HG03432 (cell line): ENCODE measurements at regions not wholly inside any gene's neighbourhood (a gene's known extent, or its start where the extent isn't known, plus 50 kb on each side); places are given as distances from the start of the nearest gene placed in this dataset.

ENCODE experiments used
- ATAC-seq: cut with Tn5 transposase; IDR thresholded peaks from one replicate; pipeline ENCODE4 v1.9.1; 2021; ENCODE audit warnings: mild to moderate bottlenecking, moderate library complexity; ENCODE audit not compliant: unreplicated experiment

DNA sequence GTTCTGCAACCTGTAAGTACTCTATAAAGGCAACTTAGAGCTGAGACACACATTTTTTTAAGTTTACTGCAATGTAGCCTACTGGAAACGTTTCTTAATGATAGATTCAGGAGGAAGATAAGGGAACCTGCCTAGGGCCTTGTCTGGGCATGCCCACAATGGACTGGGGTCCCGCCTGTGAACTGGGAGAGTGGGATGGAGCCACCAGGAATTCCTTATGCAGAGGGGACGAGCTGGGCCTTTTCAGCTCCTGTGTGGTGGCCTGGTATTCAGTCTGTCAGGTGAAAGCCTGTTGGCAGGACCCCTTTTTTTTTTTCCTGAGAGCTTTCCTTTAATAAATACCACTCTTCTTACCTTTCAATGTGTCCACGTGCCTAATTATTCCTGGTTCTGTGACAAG, 384.4 kb upstream of the ZWINT start:
- no peak for ATAC-seq

DNA sequence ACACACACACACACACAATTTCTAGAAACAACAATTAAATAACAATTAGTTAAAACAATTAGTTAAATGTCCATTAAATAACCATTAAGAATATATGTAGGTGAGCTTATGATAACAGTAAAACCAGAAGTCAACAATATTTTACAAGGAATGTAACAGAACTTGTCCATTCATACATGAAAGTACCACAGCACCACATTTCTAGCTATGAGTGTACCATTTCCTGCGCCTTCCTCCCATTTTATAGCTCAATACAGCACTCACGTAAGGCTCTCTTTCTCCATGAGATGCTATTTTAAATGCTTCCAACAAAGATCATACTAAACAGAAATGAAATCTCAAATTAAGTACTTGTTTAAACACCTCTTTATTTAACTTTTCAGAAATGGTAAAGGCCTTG, 367.3 kb upstream of the ZWINT start:
- ATAC-seq = peak; percentile 64

GRCh38 chr10:56722912-56723311, 361.9 kb upstream of the ZWINT start:
- no peak for ATAC-seq

DNA sequence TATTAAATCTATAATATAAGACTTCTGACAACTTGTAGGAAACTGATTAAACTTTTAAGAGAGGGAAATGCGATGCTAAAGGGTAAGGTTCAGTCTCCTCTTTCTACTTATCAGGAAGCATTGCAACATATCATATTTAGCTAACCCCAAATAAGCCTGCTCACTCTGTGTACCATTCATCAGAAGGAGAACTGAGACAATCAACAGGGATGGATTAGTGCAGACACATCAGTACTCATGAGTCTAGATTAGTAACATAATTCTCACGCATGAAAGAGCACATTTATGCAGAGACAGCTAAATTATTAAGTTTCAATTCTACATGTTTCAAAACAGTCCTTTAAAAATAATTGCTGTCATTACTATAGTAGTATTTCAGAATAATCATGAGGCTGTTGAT, 354.2 kb upstream of the ZWINT start:
- no peak for ATAC-seq

DNA sequence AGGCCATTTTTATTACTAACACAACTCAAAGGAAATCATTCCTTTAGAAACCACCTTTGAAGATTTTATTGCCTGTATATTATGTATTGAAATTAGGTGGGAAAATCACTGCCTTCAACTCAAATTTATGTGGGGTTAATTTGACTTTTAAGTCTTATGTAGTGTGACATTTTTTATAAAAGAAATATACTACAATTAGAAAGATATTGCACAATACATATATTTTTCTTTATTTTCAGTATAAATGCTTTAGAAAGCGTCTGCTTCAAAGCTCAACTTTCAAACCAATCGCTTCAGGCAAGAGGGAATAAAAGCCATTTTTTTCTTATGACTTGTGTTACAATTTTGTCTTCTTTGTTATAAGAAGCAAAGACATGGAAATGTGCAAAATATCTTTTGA, 337.4 kb upstream of the ZWINT start:
- ATAC-seq = no peak

DNA sequence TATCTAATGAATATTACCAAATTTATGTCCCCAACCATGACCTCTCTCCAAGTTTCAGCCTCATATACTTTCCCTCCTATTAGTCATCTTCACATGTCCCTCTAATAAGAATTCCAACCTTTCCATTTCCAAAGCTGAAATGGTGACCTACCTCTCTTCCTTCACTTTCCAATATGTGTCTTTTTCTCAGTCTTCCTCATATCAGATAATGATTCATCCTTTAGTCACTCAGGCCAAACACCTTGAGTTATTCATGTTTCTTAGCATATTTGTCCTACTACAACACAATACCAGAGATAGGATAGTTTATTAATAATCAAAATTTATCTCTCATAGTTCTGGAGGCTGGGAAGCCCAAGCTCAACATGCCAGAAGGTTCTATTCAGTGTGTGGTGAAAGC, 318.5 kb upstream of the ZWINT start:
- no peak for ATAC-seq

DNA sequence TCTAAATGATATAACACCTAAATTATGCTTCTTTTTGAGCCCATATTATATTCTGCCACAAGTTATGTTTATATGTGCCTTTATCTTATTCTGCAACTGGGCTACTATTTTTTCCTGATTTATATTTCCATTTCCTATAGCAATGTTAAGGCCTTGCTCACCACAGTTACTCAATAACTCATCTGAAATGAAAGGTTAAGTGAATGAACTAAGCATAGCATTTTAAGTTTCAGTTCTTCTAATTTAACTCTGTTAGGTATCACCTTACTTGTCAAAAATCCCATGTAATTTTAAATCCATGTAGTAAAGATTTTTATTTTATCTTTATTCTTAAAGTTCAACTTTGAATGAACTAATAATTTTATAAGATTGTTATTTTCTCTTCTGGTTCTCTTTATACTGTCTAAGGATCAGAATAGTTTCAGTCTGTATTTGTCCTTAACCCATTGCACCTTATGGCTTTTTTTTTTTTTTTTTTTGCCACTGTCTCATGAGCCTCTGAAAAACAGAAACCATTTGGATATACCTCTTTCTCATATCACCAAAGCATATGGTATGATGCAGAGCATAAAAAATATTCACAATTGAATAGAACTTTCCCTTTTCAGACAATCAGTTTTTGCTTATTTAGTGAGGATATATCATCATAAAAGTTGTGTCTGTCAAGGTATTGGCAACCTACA, 301.8 kb upstream of the ZWINT start:
- ATAC-seq = peak; percentile 97

GRCh38 chr10:56653289-56653688, 292.2 kb upstream of the ZWINT start:
- ATAC-seq = peak; percentile 72

DNA sequence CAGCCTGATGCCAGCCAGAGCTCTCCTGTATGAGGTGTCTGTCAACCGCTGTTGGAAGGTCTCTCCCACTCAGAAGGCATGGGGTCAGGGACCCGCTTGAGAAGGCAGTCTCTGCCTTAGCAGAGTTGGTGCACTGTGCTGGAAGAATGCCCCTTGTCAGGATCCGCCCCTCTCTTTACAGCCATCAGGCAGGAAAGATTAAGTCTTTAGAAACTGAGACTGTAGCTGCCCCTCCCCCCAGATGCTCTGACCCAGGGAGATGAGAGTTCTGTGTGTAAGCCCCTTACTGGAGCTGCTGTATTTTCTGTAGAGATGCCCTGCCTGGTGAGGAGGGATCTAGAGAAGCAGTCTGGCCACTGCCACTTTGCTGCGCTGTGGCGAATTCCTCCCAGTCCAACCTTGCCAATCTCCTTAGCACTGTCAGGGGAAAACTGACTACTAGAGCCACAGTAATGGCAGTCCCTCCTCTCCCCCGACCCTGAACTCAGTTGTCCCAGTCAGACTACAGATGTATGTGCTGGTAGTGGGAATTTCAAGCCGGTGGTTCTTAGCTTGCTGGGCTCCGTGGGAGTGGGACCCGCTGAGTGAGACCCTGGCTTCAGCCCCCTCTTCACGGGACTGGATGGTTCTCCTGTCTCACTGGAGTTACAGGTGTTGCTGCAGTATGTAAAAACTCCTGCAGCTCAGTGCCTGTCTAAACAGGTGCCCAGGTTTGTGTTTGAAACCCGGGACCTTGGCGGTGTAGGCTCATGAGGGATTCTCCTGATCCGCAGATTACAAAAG, 285.5 kb upstream of the ZWINT start:
- ATAC-seq = no peak

GRCh38 chr10:56633876-56634452, 272.9 kb upstream of the ZWINT start:
- peak; percentile 99 for ATAC-seq

DNA sequence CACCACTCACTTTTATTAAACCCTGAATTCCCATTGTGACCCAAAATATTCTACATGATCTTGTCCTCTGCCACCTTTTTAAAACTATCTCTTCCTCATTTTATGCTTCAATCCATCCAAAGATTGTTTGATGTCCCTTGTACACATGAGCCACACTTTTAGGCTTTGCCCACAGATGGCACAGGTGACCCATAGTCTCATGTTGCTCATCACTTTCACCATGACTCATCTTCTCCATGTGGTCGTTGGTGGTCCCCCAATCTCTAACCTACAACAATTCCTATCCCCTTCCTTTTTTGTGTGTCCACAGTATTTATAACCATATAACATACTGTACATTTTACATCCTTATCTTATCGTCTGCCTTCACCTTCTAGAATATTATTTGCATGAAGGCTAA, 271.5 kb upstream of the ZWINT start:
- ATAC-seq = peak; percentile 47

DNA sequence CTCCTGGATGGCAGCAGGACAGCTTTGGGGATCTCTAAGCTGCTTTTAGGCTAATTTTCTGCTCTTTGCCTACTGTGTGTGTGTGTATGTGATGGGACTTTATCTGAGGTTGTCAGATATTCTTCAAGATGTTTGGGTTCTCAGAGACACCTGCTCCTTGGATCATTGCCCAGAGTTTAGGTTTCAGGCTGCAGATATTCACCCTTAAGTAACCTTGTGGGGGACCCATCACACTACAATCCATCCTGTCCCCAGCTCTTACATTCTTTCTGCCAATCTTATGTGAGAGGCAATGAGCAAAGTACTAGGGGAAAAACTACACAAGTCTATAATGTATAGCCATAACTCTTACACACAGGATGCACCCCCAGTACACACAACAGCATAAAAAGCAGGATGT, 263.0 kb upstream of the ZWINT start:
- peak; percentile 66 for ATAC-seq

- ATAC-seq = peak; percentile 26
Observed at GRCh38 chr10:56623064-56623463, 262.0 kb upstream of the ZWINT start.

DNA sequence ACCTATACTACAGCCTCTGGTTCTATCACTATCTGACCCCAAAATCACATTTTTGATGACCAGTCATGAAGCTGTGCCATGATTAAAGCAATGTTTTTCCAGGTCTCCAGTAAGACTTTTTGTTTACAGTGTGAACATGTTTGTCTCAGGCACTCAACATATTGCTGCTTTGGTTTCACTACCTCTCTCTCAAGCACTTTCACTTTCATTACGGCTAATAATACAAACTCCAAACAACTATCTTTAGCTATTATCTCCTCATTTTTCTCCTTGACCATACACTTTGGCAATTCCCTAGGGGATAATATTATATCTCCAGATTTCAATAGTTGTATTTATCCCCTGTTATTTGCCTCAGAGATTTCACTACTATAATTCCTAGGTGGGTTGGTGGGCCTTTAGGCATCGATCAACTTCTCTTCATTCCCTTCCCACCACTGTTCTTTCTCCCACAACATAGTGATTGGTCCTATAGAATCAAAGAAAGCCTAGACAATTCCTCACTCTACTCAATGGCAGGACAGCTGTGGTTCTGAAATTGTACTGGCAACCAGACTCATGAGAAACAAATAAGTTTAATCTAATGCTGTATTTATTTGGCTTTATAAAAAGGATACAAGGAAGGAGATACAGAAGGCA, 261.4 kb upstream of the ZWINT start:
- peak; percentile 88 for ATAC-seq

GRCh38 chr10:56606202-56606601, 245.1 kb upstream of the ZWINT start:
- ATAC-seq = no peak

DNA sequence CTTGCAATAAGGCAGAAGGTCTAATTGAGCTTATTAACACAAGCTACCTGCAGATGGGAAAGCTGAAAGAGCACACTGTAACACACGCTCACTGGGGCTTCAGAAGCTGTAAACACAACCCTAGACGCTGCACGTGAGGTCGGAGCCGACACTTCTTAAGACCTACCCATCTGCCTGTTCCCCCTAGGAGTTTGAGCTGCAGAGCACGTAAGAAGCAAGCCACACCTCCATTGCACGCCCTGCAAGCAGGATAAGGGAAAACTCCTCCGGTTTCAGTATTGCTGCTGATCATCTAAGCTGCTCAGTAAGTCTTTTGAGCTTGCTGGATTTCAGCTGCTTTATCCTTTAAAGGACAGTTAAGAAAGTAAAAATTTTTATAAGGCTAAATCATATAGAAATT, 244.0 kb upstream of the ZWINT start:
- ATAC-seq = peak; percentile 42

GRCh38 chr10:56604624-56605023, 243.6 kb upstream of the ZWINT start:
- no peak for ATAC-seq

GRCh38 chr10:56599201-56599600, 238.1 kb upstream of the ZWINT start:
- ATAC-seq = no peak

GRCh38 chr10:56596257-56596656, 235.2 kb upstream of the ZWINT start:
- ATAC-seq = no peak

DNA sequence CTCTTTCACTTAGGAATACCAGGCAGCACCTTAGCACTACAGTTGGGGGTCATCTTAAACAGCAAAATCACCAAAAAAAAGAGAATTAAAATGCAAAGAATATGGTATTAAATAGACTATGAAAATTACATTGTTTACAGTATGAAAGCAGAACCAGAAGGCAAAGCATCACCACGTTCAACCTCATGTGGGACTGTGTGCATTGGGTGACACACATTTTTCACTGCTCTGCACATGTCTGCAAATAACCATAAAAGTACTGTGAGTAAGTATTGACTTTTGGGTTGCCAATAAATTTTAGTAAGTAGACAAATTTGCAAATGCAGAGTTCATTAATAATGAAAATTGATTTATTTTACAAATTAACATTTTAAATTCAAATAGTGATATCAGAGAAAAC, 232.1 kb upstream of the ZWINT start:
- ATAC-seq = no peak

GRCh38 chr10:56586461-56586891, 225.4 kb upstream of the ZWINT start:
- no peak for ATAC-seq
